Epithelial cell of proximal tubule (primary cell): ENCODE measurements at regions not wholly inside any gene's neighbourhood (a gene's known extent, or its start where the extent isn't known, plus 50 kb on each side); places are given as distances from the start of the nearest gene placed in this dataset.
"Not testable (repeated sequence)": the region's sequence is repeated elsewhere in the genome, so short reads cannot be mapped to it uniquely, and the experiment has no call there.

Source experiments
- DNase-seq: peaks from one replicate; pipeline ENCODE4 v3.0.0-alpha.2; 2011; ENCODE audit warnings: low read depth
- H3K4me3 ChIP-seq: 2 replicates; pipeline ENCODE4 v1.5.1; 2011; ENCODE audit warnings: low read depth, mild to moderate bottlenecking, low read length
- CTCF ChIP-seq: conservative IDR thresholded peaks from 2 replicates; pipeline ENCODE4 v1.5.1; 2012; ENCODE audit warnings: low read depth, mild to moderate bottlenecking, low read length

GRCh38 chr15:38843051-38843501, 278.5 kb upstream of the RASGRP1 start:
- TF ChIP-seq CTCF = no peak
- no peak overlapping the region for H3K4me3 ChIP-seq
- no peak for DNase-seq

GRCh38 chr15:38843736-38844590, 279.3 kb upstream of the RASGRP1 start:
- H3K4me3 ChIP-seq = no peak overlapping the region
- TF ChIP-seq CTCF = no peak
- no peak for DNase-seq

GRCh38 chr15:38844736-38845135, 280.1 kb upstream of the RASGRP1 start:
- no peak for TF ChIP-seq CTCF
- H3K4me3 ChIP-seq = no peak overlapping the region
- DNase-seq = no peak

GRCh38 chr15:38846346-38846745, 281.7 kb upstream of the RASGRP1 start:
- no peak for DNase-seq
- TF ChIP-seq CTCF = no peak
- no peak overlapping the region for H3K4me3 ChIP-seq

GRCh38 chr15:38847666-38848065, 283.1 kb upstream of the RASGRP1 start:
- no peak for TF ChIP-seq CTCF
- H3K4me3 ChIP-seq = no peak overlapping the region
- no peak for DNase-seq

- no peak for DNase-seq
- no peak for TF ChIP-seq CTCF
- H3K4me3 ChIP-seq = no peak overlapping the region
Observed at GRCh38 chr15:38849046-38849445, 284.4 kb upstream of the RASGRP1 start.

- not testable (repeated sequence) for H3K4me3 ChIP-seq, DNase-seq
Observed at GRCh38 chr15:38852188-38852587, 287.6 kb upstream of the RASGRP1 start.
